Trophoblast cell (in vitro differentiated cells and primary cell): ENCODE measurements at regions not wholly inside any gene's neighbourhood (a gene's known extent, or its start where the extent isn't known, plus 50 kb on each side); places are given as distances from the start of the nearest gene placed in this dataset.
A peak's percentile ranks its signal among the peaks of the same experiment; 100 is the strongest.

Source experiments
- DNase-seq, 2 donors: peaks; one replicate each; pipeline ENCODE4 v3.0.0-alpha.2; 2016
- H2AFZ ChIP-seq: 2 replicates; pipeline ENCODE4 v1.6.1; 2013; ENCODE audit warnings: low read length, moderate library complexity, mild to moderate bottlenecking; ENCODE audit not compliant: insufficient read depth, poor library complexity
- H2AK5ac ChIP-seq: 2 replicates; pipeline ENCODE4 v1.6.1; 2013; ENCODE audit warnings: mild to moderate bottlenecking, low read length
- H2BK120ac ChIP-seq: 2 replicates; pipeline ENCODE4 v1.6.1; 2013; ENCODE audit warnings: low read length, mild to moderate bottlenecking, moderate library complexity; ENCODE audit not compliant: insufficient read depth, poor library complexity
- H2BK12ac ChIP-seq: 2 replicates; pipeline ENCODE4 v1.6.1; 2013; ENCODE audit warnings: mild to moderate bottlenecking, low read length, moderate library complexity
- H2BK5ac ChIP-seq: 2 replicates; pipeline ENCODE4 v1.6.1; 2013; ENCODE audit warnings: low read length, low read depth, moderate library complexity, mild to moderate bottlenecking; ENCODE audit not compliant: poor library complexity
- H3K14ac ChIP-seq: 2 replicates; pipeline ENCODE4 v1.6.1; 2013; ENCODE audit warnings: mild to moderate bottlenecking, low read length
- H3K18ac ChIP-seq: 2 replicates; pipeline ENCODE4 v1.6.1; 2013; ENCODE audit warnings: mild to moderate bottlenecking, low read length
- H3K23ac ChIP-seq: 2 replicates; pipeline ENCODE4 v1.6.1; 2013; ENCODE audit warnings: low read length
- H3K27ac ChIP-seq: 2 replicates; pipeline ENCODE4 v1.5.1; 2013; ENCODE audit warnings: low read depth, mild to moderate bottlenecking, inconsistent platforms, low read length, moderate library complexity
- H3K27me3 ChIP-seq: 2 replicates; pipeline ENCODE4 v1.6.1; 2013; ENCODE audit warnings: inconsistent platforms, mild to moderate bottlenecking, low read length, moderate library complexity; ENCODE audit not compliant: insufficient read depth
- H3K36me3 ChIP-seq, 2 experiments: 1 replicate in 1 of 2; 2 replicates in 1 of 2; pipeline ENCODE4 v1.6.1; 2013; ENCODE audit warnings: low read length in 2 of 2, mild to moderate bottlenecking in 2 of 2, moderate library complexity in 1 of 2; ENCODE audit not compliant: insufficient read depth in 2 of 2, control insufficient read depth in 1 of 2
- H3K4ac ChIP-seq: 2 replicates; pipeline ENCODE4 v1.6.1; 2013; ENCODE audit warnings: low read depth, mild to moderate bottlenecking, low read length, moderate library complexity
- H3K4me1 ChIP-seq, 2 experiments: 1 replicate in 1 of 2; 2 replicates in 1 of 2; pipeline ENCODE4 v1.6.1; 2013; ENCODE audit warnings: low read length in 2 of 2, mild to moderate bottlenecking in 2 of 2, moderate library complexity in 1 of 2; ENCODE audit not compliant: insufficient read depth in 2 of 2, control insufficient read depth in 1 of 2
- H3K4me2 ChIP-seq: 2 replicates; pipeline ENCODE4 v1.6.1; 2013; ENCODE audit warnings: inconsistent platforms, mild to moderate bottlenecking, low read length, moderate library complexity
- H3K4me3 ChIP-seq: 2 replicates; pipeline ENCODE4 v1.5.1; 2013; ENCODE audit warnings: mild to moderate bottlenecking, low read depth, low read length, inconsistent platforms
- H3K79me1 ChIP-seq: one replicate; pipeline ENCODE4 v1.6.1; 2013; ENCODE audit warnings: low read length
- H3K79me2 ChIP-seq: 2 replicates; pipeline ENCODE4 v1.6.1; 2013; ENCODE audit warnings: low read length, mild to moderate bottlenecking; ENCODE audit not compliant: control insufficient read depth, insufficient read depth, poor library complexity
- H3K9ac ChIP-seq: 2 replicates; pipeline ENCODE4 v1.6.1; 2013; ENCODE audit warnings: mild to moderate bottlenecking, low read length
- H3K9me3 ChIP-seq: 2 replicates; pipeline ENCODE4 v1.6.1; 2013; ENCODE audit warnings: low read depth, mild to moderate bottlenecking, control low read depth, inconsistent platforms, low read length; ENCODE audit not compliant: insufficient read depth
- H4K12ac ChIP-seq: 2 replicates; pipeline ENCODE4 v1.6.1; 2013; ENCODE audit warnings: low read depth, mild to moderate bottlenecking, low read length, moderate library complexity
- H4K8ac ChIP-seq: 2 replicates; pipeline ENCODE4 v1.6.1; 2013; ENCODE audit warnings: low read depth, mild to moderate bottlenecking, low read length, moderate library complexity
- H4K91ac ChIP-seq: one replicate; pipeline ENCODE4 v1.6.1; 2013; ENCODE audit warnings: low read depth, mild to moderate bottlenecking, low read length, moderate library complexity
- WGBS: extraction: QIAGEN DNeasy Blood & Tissue Kit; methylation state at CpG from one replicate; pipeline ENCODE4 v1.1.7; 2013; ENCODE audit warnings: missing lambda C conversion rate; ENCODE audit not compliant: insufficient read length, insufficient coverage; ENCODE audit errors: extremely low coverage; 5-methylcytosine and 5-hydroxymethylcytosine counted together

- Histone ChIP-seq H3K4me1 (peaks cover 4 to 12% of the 10 kb centered on the region in 2 experiments), H3K4ac (no peak overlapping the region), H3K4me3 (no peak overlapping the region), H3K27ac (no peak overlapping the region), H3K9ac (no peak overlapping the region), H4K8ac (no peak overlapping the region), H4K12ac (no peak overlapping the region), H2AK5ac (no peak overlapping the region), H4K91ac (no peak overlapping the region), H3K79me2 (no peaks in the 10 kb centered on the region), H2BK5ac (no peak overlapping the region), H2BK12ac (no peak overlapping the region), H3K79me1 (peaks cover 9% of the 10 kb centered on the region), H3K18ac (no peak overlapping the region), H2AFZ (no peak overlapping the region), H3K23ac (no peak overlapping the region), H3K4me2 (no peak overlapping the region), H3K14ac (no peak overlapping the region), H3K27me3 (no peaks in the 10 kb centered on the region), H2BK120ac (peak overlapping the region; percentile 23), H3K9me3 (no peaks in the 10 kb centered on the region), H3K36me3 (no peaks in the 10 kb centered on the region)
- DNase-seq, result no peak
- no CpG with 5 or more reads among the region's 8 CpGs for WGBS
Measured at GRCh38 chr10:3879073-3879472, 94.1 kb upstream of the KLF6 start.

DNA sequence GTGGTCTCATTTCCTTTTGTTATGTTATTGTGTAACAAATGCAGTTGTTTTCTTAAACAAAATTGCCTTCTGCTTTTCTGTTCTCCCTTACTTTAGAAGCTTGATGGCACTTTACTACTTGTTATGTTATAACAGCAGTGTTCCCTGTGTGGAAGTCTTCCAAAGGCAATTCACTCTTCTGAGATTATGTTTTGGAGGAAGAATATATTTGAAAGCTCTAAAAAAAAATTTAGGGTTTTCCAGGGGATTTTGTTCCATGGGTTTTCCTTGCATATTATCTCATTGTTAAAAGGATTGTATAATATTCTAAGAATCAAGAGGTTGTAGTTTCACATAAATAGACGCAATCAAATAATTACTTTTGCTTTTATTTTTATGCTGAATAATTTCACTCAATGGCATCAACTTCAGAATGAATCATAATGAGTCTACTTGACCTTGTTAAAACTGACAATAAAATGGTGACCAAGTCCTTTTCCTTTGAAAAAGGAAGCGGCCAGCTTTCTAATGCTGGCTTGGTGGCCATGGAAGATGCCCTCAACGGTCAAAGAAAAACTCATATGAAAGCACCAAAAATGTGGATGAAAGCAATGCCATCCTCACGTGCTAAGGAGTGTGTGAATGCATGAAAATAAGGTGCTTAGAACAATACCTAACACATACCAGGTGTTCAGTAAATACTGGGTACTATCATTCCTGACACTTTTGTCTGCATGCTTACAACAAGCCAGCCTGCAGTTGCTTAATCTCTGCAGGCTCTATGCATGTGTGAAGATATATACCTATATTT, 92.4 kb upstream of the KLF6 start:
- Histone ChIP-seq H2AK5ac (no peak overlapping the region), H2AFZ (no peak overlapping the region), H3K9me3 (no peaks in the 10 kb centered on the region), H2BK5ac (no peak overlapping the region), H3K4me3 (no peak overlapping the region), H3K4ac (no peak overlapping the region), H3K18ac (no peak overlapping the region), H3K4me1 (peaks cover 4 to 11% of the 10 kb centered on the region in 2 experiments), H4K12ac (no peak overlapping the region), H4K8ac (no peak overlapping the region), H2BK12ac (no peak overlapping the region), H3K9ac (no peak overlapping the region), H2BK120ac (no peak overlapping the region), H3K4me2 (no peak overlapping the region), H4K91ac (no peak overlapping the region), H3K14ac (no peak overlapping the region), H3K79me1 (peaks cover 6% of the 10 kb centered on the region), H3K79me2 (no peaks in the 10 kb centered on the region), H3K27ac (no peak overlapping the region), H3K36me3 (no peaks in the 10 kb centered on the region), H3K23ac (no peak overlapping the region), H3K27me3 (no peaks in the 10 kb centered on the region)
- WGBS, result no CpG with 5 or more reads among the region's 4 CpGs
- DNase-seq, result no peak

DNA sequence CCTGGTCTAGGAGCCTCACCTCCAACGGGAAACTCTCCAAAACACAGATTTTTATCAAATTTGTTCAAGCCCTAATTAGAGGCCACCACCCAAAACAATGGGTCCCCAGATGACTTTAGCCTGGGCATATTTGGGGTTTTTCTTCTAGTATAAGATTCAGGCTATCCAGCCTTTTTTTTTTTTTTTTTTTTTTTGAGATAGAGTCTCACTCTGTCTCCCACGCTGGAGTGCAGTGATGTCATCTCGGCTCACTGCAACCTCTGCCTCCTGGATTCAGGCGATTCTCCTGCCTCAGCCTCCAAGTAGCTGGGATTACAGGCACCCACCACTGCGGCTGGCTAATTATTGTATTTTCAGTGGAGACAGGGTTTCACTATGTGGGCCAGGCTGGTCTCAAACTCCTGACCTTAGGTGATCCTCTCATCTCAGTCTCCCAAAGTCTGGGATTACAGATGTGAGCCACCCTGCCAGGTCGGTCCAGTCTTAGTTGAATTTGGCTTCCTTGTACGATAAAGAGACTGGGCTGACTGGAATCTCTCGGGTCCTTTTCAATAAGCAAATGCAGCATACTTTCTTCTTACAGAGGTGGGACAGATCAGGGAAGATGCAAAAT, 91.4 kb upstream of the KLF6 start:
- no peak overlapping the region for H4K91ac ChIP-seq
- no CpG with 5 or more reads among the region's 8 CpGs for WGBS
- H2AFZ ChIP-seq, result no peak overlapping the region
- no peak overlapping the region for H3K4me2 ChIP-seq
- no peak overlapping the region for H2AK5ac ChIP-seq
- H3K23ac ChIP-seq, result no peak overlapping the region
- H2BK5ac ChIP-seq, result no peak overlapping the region
- no peaks in the 10 kb centered on the region for H3K36me3 ChIP-seq
- DNase-seq, result peak; percentile 40 to 51
- H3K9ac ChIP-seq, result no peak overlapping the region
- peaks cover 3% of the 10 kb centered on the region for H3K79me1 ChIP-seq
- H3K79me2 ChIP-seq, result no peaks in the 10 kb centered on the region
- no peak overlapping the region for H3K14ac ChIP-seq
- no peaks in the 10 kb centered on the region for H3K27me3 ChIP-seq
- H3K27ac ChIP-seq, result no peak overlapping the region
- peaks cover 0 to 6% of the 10 kb centered on the region in 2 experiments for H3K4me1 ChIP-seq
- H2BK12ac ChIP-seq, result no peak overlapping the region
- H4K12ac ChIP-seq, result no peak overlapping the region
- H3K4ac ChIP-seq, result no peak overlapping the region
- no peaks in the 10 kb centered on the region for H3K9me3 ChIP-seq
- no peak overlapping the region for H3K4me3 ChIP-seq
- H2BK120ac ChIP-seq, result no peak overlapping the region
- no peak overlapping the region for H3K18ac ChIP-seq
- no peak overlapping the region for H4K8ac ChIP-seq

DNA sequence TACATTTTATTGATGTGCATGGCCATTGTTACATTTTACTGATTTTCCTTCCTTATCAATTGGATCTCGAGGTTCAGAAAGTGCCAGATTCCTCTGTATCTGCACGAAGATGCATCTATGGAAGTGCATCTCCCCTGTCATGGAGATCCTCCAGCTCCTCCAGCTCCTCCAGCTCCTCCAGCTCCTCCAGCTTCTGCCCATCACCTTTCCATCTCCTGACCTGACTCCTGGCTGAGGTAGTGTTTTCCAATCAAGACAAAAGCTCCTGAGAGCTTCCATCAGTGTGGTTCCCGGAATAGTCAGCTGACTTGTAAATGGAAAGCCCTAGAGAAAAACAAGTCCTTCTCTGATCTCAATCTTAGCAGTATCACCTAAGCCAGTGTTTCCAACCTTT, 90.8 kb upstream of the KLF6 start:
- Histone ChIP-seq H3K9ac (no peak overlapping the region), H2BK12ac (peak overlapping the region; percentile 42), H4K91ac (no peak overlapping the region), H4K12ac (no peak overlapping the region), H4K8ac (no peak overlapping the region), H2BK5ac (no peak overlapping the region), H2AFZ (no peak overlapping the region), H3K36me3 (no peaks in the 10 kb centered on the region), H3K4me3 (no peak overlapping the region), H3K23ac (no peak overlapping the region), H3K18ac (no peak overlapping the region), H2AK5ac (no peak overlapping the region), H3K14ac (no peak overlapping the region), H3K9me3 (no peaks in the 10 kb centered on the region), H3K4me1 (peaks cover 0 to 2% of the 10 kb centered on the region in 2 experiments), H3K79me2 (no peaks in the 10 kb centered on the region), H3K27me3 (no peaks in the 10 kb centered on the region), H3K79me1 (peaks cover 3% of the 10 kb centered on the region), H3K27ac (no peak overlapping the region), H2BK120ac (no peak overlapping the region), H3K4me2 (no peak overlapping the region), H3K4ac (no peak overlapping the region)
- no CpG with 5 or more reads among the region's 3 CpGs for whole genome bisulfite sequencing
- DNase-seq, result no peak
